ENCODE measurements at regions not wholly inside any gene's neighbourhood (a gene's known extent, or its start where the extent isn't known, plus 50 kb on each side); places are given as distances from the start of the nearest gene placed in this dataset.

DNA sequence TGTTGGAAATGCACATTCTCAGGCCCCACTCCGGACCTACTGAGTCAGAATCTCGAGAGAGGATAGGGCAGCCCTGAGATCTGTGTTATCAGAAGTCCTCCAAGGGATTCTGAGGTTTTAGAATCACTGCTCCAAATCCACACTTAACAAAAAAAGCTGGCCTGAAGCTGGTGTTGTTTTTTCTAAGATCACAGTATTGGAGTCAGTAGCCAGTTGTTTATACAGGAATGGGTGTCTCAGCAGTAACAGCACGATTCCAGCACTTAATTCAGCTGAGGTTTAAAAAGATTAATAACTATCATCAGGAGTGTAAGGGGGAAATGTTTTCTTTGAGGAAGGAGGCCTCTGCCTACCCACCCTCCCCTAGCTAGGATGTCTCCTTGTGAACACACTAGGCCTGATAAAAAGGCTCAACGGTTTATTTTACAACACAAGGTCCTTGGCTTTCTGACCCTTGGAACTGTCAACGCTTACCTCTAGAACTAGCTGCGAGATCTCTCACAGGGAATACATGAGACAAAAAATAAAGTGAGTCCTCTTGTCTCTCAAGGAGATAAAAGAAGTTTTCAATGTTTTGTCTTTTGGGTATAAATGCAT, 505.4 kb downstream of the CD83 start:
- no peak for DNase-seq (ENCODE audit: low read depth in 2 of 2, low spot score in 1 of 2)

DNA sequence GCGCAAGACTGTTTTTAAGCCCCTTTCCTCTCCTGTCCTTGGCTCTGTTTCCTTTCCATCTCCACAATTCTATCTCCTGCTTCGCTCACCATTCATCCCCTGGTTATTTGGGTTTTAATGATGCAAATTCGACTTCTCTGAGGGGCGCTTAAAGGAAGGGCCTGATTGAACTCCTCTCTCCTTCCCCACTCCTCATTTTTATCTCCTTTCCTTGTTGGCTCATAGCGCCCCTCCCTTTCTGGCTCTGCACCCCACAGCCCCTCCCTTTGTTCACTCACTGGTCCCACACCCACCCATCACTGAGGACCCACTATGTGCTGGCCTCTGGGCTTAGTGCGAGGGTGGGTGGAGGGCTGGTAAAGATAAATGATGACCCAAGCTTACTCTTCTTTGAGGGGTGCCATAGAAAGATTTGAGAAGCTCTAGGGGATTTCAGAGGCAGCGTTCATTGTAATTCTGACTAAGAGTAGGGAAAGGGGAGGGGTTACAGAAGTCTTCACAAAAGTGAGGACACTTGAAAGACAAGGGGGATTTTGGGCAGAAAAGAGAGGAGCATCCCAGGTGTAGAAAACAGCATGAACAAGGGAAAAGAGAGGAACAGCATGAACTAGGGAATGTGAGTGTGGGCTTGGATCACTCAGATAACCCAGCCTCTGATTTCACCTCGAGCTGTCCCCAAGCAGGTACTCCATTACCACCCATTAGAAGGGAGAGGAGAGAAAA, 507.8 kb downstream of the CD83 start:
- DNase-seq (ENCODE audit: low read depth in 2 of 2, low spot score in 1 of 2) = no peak

DNA sequence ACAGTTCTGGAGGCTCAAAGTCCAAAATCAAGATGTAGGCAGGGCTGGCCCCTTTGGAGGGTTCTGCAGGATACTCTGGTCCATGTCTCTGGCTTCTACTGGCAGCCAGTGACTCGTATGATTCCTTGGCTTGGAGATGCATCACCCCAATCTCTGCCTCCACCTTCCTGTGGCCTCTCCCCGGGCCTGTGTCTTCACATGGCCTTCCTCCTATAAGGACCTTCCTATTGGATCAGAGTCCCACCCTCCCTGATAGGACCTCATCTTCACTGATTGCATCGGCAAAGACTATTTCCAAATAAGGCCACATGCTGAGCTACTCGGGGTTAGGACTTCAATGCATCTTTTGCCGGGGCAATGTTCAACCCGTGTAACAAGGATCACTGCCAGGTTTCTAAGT, 509.0 kb downstream of the CD83 start:
- no peak for DNase-seq (ENCODE audit: low read depth in 2 of 2, low spot score in 1 of 2)

DNA sequence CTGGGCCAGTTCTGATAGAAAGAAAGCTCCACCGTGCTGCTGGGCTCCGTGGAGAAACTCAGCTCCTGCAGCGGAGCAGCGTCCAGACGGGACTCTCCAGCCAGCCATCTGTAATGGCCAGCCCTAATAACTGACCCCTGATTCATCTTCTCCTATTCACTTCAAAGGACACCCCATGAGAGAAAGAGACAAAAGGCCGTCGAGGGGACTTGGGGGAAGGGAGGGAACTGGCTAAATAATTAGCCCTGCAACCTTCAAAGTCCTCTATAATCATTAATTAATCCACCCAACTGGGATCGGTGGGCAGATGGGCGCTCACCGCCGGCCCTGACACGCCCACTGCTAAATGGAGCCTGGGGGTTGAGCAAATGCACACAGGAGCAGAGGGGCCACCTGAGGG, 512.4 kb downstream of the CD83 start:
- no peak for DNase-seq (ENCODE audit: low read depth in 2 of 2, low spot score in 1 of 2)

DNA sequence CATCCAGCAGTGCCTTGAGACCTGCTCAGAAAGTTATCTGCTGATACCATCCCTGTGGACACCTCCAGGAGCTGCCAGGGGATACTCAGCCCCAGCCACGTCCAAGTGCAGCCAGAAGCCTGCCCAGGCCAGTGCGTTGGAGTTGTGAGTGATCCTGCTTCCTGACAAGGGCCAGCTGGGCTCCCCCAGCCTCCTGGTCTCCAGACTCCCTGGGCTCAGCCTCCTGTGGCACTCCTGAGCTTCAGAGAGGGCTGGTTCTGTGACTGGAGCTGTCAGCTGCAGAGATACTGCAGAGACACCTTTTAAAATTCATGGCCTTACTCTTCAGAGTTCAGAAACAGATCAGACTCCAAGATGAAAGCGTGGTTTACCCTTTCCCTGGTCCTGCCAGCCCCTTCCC, 515.9 kb downstream of the CD83 start:
- no peak for DNase-seq (ENCODE audit: low read depth in 2 of 2, low spot score in 1 of 2)

DNA sequence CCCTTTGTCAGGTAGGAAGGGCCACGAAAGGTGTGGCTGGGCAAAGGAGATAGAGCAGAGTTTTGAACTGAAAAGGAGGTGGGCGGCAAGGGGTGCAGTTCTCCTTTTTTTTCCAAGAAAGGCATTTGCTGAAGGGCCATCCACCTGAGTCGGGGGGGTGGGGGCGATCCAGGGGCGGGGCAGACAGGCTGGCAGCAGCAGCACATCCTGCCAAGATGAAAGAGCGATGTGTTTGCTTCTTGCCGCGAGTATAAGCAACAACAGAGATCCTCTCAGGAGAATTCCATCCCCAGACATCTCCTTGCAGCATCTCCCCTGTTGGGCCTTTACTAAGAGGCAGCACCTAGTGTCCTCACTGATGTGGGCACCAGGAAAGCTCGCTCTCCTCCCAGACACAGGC, 516.5 kb downstream of the CD83 start:
- DNase-seq (ENCODE audit: low read depth in 2 of 2, low spot score in 1 of 2) = no peak

DNA sequence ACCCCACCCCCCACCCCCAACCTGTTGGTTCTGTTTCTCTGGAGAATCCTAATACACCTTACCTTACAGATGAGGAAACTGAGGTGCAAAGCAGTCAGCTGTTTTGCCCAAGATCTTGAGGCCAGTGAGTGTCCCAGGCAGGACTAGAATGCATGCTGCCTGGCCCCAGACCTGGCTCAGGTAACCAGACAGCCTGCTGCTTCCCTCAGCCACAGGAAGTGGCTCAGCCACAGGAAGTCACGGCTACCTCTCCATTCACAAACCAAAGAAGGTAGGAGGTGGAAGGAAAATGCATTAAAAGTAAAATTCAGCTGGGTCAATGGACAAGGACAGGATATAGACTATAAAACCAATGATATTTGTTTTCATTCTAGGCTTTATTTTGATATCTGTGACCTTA, 517.6 kb downstream of the CD83 start:
- peak in 1 of 2 donors; percentile 24 for DNase-seq (ENCODE audit: low read depth in 2 of 2, low spot score in 1 of 2)

DNA sequence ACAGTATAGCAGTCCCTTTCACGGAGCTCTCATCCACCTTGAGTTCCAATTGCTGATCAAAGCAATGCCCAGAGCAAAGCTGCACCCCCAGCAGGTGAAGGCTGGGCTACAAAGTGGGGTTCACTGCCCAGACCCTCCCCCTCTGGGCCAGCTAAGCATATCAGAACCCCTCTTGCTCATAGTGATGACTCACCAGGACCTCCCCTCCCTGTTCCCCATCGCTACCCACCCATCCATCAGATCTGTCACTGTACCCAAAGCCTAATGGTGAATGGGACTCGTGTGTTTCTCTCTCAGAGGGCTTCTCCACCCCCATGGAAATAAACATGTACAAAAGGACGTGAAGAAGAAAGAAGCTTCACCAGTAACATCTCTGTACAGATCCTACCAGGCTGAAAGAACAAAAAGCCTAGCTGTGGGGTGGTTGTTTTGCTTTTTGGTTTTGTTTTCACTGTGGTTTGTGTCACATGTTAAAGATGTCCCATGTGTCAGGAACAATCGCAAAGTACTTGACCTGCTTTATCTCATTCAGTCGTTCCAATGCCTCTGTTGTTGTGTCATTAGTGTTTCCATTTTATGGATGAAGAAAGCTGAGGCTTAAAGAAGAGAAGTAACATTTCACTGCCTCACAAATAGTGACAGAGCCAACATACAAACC, 518.5 kb downstream of the CD83 start:
- no peak for DNase-seq (ENCODE audit: low read depth in 2 of 2, low spot score in 1 of 2)

DNA sequence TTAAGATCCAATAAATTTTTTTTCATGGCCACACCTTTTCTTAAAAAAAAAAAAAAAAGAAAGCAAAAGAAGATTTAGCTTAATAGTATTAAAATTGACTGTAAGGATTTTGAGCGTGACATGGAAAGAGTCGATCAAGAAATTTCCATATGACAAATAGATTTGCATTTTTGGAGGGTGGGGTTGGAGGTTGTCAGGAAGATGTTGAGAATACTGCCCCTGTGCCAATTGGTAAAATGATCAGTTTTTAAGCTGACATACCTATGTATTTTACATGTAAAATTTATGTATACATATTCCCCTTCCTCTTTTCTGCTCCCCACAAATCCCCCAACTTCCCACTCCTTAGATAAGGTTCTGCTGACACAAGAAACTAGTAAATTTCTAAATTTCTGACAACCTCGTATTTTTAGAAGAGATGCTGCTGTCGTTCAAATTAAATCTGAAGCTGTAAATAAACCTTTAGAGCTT, 520.9 kb downstream of the CD83 start:
- DNase-seq (ENCODE audit: low read depth in 2 of 2, low spot score in 1 of 2) = no peak

DNA sequence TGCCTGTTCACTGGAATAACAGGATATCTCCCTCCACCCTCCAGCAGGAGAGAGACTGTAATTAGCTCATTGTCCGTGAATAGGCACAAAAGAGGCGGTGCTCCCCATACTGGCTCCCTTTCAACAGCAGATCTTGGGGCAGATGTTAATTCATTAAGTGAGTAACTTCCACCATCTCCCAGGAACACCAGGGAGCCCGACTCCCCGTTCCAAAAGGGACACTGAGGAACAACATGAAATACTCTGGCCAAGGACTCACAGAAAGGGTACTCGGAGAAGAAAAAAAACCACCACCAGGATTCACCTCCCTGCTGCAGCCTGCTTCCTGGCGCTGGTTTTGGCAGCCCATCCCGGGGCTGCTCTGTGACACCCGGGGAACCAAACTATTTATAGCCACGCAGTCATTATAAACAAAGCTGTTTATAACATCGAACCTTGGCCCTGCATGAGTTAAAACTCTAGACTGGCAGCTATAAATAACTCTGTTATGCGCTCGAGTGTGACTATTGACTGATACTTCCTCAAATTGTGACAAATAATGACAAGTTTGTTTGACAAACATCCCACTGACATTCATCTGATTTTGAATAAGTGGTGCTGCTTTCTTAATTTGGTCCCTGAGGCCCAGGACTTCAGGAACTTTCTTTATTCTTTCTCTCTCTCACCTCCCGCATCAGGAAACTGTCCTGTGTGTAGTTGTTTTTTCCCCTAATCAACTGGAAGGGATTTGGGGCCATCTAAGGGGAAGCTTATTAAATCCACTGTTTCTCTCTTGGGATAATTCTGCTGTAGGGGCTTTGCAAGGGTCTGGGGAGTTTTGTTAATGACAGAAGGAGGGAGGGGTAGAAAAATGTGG, 521.6 kb downstream of the CD83 start:
- no peak for DNase-seq (ENCODE audit: low read depth in 2 of 2, low spot score in 1 of 2)

DNA sequence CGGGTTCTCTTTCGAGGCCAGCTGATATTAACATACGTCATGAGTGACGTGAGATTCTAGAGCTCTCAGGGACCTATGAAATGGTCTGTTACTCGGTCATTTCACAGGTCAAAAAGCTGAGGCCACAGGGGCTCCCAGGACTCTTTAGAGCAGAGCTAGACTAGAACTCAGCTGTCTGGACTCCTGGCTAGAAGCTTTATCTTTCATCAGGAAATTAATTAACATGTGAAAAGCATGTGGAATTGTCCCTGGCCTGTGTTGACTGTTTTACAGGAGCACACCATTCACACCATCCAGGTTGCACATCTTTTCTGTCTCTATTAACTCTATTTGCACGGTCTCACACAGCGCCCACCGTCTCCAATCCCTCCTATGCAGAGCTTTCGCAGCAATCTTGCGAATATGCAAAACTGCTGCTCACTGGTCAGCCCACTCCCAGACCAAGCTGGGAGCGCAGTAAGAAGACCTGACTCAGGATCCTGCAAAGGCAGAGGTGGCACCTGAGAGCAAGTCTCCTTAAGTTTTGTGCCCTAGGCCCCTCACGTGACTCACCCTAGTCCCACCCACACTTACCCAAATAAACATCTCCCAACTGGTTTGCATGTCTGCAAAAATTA, 522.5 kb downstream of the CD83 start:
- DNase-seq (ENCODE audit: low read depth in 2 of 2, low spot score in 1 of 2) = no peak

DNA sequence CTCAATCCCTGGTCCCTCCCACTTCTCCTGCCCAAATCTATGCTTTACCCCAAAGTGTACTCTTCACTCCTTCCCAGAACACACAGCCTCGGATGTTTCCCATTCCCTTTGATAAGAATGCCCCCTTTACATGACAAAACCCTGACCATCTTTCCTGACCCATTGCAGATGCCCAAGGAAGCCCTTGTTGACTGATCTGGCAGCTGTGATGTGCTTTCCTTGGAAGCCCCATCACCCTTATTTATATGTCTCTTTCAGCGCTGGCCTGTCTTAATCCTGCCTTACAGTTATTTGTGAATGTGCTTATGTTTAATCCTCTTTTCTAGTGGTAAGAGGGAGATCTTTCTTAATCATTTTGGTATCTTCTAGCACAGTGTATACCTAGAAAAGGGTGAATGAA, 523.1 kb downstream of the CD83 start:
- DNase-seq (ENCODE audit: low read depth in 2 of 2, low spot score in 1 of 2) = no peak

DNA sequence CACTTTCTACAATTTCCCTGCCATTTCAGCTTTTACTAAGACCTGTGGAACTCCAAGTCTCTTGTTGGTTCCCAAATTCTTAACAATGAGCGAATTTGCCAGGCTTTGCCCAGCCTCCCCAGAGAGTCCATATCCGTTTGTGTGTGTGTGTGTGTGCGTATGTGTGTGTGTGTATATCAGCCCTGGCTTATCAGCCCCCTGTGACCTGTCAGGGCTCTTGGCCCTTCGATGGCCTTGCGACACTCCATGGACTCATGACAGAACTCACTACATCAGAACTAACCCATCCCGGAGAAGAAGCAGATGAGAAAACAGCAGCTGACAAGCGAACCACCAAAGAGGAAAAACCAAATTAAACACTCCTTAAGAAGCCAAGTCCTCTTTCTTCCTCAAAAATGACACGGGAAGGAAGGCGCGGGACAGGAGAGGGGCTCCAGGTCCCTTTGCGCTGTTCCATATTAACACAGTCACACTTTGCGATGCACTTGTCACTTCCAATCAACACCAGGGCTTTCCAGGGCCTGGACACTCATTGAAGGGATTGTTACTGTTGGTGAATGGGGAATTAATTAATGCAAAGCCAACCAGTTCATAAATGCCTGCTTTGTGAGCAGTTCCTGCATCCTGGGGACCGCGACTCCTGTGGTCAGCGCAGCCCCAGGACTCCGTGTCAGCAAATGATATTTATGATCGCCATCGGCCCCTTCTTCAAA, 524.0 kb downstream of the CD83 start:
- no peak for DNase-seq (ENCODE audit: low read depth in 2 of 2, low spot score in 1 of 2)

DNA sequence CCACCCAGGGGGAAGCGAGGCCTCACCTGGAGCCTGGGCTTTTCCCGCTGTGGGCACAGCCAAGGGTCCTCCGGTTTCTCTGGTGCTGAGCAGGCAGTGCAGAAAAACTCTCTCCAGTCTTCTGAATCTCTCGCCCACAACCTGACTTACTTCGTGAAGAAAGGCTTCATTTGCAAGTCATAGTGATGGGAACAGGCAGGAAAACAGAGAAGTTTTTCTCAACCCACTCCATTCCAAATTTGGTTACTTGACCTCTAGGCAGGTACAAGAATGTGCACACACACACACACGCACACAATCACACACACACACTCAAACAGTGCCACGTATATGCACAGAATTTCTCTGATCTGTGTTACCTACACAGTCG, 524.5 kb downstream of the CD83 start:
- DNase-seq (ENCODE audit: low read depth in 2 of 2, low spot score in 1 of 2) = no peak

DNA sequence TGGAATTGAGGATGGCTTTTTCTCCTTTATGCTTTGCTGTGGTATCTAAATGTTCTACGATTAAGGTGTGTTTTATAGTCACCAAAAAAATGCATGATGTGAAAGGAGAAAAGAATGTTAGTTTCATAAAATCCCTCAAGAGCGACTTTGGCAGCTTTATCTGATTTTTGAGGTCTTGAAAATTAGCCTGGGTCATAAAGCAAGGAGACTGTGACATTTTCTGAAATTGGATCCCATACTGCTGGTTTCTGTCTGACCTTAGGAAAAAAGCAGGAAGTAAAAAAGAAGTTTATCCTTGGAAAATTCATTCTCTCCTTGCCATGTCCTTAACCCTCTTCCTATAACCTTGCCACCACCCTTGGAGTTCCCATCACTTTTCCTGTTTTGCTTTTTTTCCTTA, 525.3 kb downstream of the CD83 start:
- no peak for DNase-seq (ENCODE audit: low read depth in 2 of 2, low spot score in 1 of 2)

DNA sequence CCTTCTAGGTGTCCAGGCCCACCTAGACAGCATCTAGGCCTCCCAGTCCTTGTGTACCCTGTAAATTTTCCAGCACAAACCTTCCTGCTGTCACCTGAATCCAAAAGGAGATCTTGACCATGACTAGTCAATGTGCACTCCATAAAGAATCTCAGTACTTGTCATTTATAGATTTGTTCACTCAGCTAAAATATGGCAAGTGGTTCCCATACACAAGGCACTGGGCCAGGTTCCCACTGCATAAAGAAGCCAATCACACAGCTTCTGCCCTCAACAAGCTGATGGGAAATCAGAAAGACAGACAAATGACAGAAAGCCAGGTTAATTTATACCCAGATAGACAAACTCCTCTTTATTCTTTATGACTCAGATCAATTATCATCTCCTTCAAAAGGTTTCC, 526.8 kb downstream of the CD83 start:
- DNase-seq (ENCODE audit: low read depth in 2 of 2, low spot score in 1 of 2) = no peak

DNA sequence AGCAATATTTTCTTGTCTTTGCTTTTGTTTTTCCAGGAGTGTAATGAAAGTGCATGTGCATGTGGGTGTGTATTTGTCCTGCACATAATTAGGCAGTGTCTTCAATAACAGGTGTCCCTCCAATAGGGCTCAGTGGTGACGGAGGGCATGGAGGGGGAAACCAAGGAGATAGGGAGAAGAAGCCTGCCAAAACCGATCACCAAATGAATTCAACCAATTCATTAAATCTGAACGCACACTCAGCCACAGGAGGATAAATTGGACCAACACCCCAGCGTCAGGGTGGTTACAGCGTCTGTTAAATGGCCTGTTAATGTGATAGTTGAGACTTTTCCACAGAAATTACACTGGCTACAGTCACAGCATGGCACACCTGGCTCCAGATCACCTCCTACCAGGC, 527.6 kb downstream of the CD83 start:
- DNase-seq (ENCODE audit: low read depth in 2 of 2, low spot score in 1 of 2) = no peak

DNA sequence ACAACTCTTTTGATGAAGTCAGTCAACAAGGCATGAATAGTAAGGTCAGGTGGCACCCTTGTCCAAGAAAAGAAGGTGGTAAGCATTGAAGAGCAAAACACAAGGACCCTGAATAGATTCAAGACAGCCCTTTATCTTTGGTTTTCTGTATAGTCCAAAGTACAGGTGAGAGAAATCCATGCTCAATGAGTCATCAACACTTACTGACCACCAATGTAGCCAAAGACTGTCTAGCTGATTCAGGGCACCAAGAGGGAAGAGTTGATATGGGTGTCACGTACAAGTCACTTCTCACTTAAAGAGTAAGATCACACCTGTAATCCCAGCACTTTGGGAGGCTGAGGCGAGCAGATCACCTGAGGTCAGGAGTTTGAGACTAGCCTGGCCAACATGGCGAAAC, 528.3 kb downstream of the CD83 start:
- DNase-seq (ENCODE audit: low read depth in 2 of 2, low spot score in 1 of 2) = no peak

DNA sequence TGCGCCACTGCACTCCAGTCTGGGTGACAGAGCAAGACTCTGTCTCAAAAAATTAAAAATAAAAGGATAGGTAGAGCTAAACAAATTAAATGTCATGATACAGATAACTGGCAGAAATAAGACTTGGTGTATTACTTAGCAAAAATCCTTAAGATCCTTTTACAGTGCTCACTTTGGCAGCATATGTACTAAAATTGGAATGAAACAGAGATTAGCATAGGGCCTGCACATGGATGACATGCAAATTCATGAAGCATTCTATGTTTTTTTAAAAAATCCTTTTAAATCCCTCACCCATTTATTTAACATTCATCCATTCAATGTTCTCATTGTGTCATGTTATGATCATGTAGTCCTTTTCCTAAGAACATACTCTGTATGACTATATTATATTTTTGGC, 528.8 kb downstream of the CD83 start:
- DNase-seq (ENCODE audit: low read depth in 2 of 2, low spot score in 1 of 2) = no peak

DNA sequence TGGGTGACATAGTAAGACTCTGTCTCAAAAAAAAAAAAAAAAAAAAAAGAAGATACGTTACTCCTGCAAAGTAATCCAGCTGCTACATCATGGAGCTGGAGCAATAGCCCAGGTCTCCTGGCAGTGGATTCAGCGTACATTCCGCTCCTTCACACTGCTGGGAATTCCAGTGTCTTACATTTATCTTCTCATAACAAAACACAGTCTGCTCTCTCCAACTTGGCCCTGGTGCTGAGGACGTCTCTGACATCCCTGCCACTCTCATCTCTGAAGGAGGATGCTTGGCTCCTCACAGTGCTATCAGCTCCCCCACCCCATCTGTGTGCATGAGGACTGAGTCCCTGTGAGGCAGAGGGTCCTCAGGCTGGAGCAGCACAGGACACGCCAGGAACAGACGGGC, 529.8 kb downstream of the CD83 start:
- no peak for DNase-seq (ENCODE audit: low read depth in 2 of 2, low spot score in 1 of 2)

DNA sequence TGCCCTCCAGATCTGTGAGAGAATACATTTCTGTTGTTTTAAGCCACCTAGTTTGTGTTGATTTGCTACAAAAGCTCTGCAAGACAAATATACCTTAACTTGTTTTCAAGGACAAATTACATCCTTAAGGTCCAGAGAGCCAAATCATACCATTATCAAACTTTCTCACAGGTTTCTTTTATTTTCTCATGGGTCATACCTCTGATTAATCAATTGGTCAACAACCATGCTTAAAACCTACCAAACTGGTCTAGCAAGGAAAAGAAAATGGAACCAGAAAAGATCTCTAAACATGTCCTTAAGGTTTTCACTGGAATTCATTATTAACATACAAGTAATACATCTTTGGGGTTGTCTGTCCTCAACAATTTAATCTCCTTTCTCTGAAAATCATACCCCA, 535.0 kb downstream of the CD83 start:
- DNase-seq (ENCODE audit: low read depth in 2 of 2, low spot score in 1 of 2) = no peak

All from stimulated activated CD8-positive, alpha-beta memory T cell treated with anti-CD3 and anti-CD28 coated beads, Interleukin-4, amount 100 ng/mL, for 4 hours (primary cell).